ENCODE measurements at regions not wholly inside any gene's neighbourhood (a gene's known extent, or its start where the extent isn't known, plus 50 kb on each side); places are given as distances from the start of the nearest gene placed in this dataset.

DNA sequence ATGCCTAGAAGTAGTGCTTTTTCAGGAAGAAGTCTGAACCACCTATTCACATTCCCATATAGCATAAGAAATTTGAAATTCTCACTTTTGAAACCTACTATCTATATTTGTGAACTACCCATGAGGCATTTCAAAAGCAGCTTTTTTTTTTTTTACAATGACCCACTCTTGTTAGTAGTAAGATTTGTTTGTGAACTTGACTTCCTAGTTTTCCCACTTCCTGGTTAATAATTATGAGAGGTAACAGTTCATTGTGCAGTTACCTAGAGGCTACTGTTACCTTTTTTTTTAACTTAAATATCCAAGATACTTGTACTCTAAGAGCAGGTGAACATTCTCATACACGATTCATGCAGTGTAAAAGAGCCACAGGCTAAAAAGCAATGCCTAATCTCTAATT lies 371.7 kb upstream of the ADGRL2 start:
- DNase-seq: no peak

DNA sequence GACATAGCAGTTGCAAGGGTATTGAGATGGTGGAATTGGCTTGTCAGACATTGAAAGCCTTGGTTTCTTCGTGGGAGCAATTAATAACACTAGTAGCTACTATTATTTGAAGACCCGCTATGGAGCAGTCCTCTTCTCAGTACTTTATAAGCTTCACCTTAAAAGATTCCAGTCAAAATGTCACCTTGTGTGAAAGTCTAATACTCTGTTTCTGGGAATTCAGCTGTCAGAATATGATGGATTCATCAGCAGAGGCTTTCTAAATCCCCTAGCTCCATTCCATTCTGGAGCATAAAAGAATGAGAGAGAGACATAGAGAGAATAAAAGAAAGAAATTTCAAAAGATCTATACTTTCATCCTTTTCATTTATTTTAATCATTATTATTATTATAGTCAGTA lies 375.9 kb upstream of the ADGRL2 start:
- DNase-seq: no peak

DNA sequence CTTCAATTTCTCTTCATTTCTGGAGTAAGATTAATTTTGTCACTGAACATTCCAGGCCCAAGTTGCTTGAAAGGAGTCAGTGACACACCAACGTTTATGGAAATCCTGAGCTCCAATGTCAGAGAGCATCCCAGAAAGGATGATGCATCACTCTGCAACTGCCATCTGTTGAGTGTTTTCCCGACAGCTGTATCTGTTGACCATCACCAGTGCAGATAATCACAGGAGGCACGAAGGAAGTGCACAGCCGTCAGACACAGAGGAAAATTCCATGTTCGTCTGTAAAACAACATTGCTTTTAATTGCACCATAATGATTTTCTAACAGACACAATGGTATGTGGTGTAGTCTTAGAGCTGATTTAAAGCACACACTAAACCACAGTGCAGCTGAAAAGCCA lies 376.7 kb upstream of the ADGRL2 start:
- DNase-seq: no peak

DNA sequence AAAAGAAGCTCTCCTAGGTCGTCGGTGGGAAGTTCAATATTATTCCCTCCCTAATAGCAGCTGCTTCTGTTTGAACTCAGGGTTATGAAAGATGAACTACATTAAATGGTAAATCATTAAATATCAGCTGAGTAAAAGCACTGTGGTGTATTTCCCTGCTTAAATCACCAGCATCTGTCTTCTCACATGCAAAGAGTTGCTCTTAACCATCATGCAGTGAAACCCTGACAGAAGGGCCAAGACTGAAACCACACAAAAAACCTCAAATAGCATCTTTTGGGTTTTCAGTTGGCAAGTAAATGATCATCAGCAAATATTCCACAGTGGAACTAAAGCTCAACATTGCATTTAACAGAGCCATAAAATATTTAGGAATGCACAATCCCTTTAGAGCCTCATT lies 380.0 kb upstream of the ADGRL2 start:
- no peak for DNase-seq

DNA sequence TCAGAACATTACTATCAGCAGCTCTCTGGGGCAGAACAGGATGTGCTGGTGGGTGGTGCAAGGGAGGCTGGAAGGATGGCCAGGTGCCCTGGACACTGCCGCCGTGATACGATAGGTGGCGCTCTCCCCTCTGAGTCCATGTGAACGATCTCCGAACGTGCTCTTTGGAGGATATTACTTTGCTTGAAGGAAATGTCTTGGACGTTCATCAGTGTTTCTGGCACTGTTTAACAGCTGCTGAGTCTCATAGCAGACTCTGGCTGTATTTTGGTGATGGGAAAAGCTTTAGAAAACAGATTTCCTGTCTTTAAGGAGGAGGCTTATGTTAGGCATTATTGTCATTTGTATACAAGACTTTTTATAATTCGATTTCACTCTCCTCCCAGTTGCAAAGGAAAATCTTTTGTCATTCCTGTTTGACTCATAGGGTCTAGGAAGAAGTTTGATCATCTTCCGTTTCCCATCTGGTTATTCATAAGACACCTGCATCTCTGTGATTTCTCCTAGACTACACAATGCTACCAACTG lies 386.2 kb upstream of the ADGRL2 start:
- DNase-seq: no peak

DNA sequence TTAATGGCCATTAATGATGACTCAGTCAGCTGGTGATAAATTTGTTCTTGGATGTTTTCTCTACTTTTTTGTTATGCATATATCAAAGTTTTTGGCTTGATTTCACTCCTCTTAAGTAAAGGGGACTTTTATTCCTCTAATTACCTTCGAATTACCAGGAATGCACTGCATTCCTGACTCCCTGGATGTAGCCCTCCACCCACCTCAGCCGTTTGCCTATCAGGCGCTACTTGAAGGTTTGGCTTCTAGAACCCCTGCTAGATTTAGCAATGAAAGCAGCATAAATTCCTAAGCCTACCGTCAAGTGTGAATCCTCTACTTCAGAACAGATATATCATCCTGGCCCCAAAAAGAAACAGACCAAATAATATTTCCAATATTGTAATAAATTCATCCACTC lies 387.8 kb upstream of the ADGRL2 start:
- DNase-seq: no peak

DNA sequence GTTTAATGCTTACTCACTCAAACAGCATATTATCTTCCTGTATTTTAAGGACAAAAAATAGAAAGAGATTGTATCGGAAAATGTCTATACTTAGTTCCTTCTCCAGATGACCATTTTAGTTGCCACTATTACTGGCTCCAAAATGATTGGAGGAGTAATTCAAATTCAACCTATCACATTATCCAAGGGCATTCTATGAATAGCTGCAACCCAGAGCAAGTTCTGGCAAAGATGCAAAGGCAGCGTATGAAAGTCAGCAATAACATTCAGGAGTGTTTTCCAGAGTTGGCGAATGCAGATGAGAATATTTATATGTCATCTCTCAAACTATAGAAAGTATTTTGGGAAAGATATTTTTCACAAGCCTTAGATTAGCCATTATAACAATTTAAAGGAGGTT lies 389.8 kb upstream of the ADGRL2 start:
- DNase-seq: no peak

DNA sequence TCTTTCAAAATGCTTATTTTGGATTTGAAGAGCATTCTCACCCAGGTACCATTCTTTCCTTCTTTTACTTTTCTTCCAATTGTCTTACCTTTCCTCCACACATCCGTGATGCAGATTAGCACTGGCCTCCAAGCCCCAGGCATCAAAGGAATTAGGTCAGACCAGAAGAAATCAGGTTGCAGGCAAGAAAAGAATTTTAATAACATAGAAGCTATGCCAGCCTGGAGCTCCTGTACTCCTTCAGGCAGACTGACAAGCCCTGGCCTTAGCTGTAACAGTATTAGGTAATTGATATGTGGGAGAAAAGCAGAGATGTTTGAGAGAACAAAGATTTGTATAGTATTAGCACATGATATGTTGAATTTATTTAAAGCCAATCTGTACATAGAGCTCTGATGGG lies 390.4 kb upstream of the ADGRL2 start:
- DNase-seq: no peak

DNA sequence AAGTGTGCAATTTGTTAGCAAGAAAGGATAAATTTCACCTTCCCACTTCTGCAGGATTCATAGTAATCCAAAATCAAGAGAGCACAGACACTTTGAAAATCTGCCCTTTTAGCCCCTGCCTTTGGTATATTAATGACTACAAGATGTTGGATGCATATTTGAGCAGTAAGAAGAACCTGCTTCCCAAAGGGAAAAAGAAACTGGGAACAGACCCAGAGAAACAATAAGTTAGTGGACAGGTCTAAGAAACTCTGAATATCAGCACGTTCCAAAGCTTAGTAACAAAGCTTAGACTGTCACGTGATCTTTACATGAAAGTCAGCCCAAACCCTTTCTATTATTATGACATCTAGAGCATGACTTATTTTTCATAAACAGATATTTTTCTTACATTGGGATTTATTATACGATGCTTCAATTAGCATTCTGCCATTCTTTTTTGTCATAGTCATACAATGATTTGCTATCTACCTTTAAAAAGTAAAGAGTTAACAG lies 390.9 kb upstream of the ADGRL2 start:
- no peak for DNase-seq

DNA sequence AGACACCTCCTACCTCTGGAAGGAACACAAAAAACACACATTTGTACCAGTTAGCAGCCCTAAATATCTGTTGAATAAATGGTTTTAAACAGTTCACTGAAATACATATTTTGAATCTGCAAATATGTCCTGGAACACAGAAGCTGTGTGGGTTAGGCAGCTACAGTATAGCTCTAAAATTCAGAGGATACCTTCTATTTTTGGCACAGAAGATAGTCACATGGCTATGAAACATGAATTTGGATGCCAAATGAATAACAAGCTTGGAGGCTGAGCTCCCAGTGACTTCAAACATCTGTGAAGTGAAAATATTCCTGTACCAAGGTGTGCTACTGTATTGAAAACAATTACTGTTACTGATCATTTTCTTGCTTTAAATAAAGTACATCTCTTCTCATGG lies 391.5 kb upstream of the ADGRL2 start:
- no peak for DNase-seq

DNA sequence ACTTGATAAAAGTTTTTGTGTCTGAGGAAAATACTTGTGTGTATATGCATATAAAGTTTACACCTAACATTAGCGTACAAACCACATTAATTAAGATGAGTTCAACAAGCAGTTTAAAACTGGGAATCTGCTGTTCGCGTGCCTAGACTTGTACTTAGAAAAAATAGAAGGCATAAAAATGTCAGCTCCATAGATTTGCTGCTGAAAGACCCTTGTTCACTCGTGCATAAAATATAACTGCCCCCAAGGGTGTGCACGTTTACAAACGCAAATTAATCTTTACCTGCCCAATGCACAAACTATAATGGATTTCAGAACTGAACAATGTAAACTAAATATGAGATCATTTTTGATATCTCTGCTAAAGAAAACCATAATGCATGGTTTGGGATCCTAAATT lies 392.3 kb upstream of the ADGRL2 start:
- DNase-seq: no peak

DNA sequence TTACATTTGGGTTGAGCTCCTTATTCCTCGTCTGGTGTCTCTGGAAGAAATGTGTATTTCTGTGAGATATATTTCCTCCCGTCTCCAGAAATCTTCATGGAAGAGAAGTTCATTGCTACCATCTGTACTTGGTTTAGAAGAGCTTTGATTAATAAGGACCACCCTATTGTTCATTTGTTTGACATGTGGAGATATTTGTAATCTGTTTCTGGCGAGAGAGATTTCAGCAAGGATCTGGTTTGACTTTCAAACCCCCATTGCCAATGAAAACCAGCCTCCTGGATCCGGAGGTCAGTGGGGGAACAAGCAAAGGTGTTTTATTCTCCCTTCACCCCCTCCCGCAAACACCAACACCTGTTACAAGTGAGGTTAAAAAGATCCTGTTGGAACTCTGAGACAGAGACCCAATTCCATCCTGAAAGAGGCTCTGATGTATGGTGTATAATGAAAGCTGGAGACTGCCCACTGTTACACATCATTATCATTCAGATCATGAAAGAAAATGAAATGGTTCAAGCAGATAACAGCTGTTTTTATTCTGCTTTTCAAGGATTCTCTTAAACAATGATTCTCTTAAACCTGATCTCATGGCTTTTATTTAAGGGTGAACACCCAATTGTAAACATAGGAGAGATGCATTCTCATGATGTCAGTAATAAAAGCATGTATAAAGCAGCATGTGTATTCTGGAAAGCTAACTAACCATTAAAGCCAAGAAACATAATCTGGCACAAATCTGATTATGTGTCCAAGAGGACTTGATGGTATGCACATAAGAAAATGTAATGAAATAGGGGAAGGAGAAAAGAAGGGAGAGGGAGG lies 393.5 kb upstream of the ADGRL2 start:
- no peak for DNase-seq

DNA sequence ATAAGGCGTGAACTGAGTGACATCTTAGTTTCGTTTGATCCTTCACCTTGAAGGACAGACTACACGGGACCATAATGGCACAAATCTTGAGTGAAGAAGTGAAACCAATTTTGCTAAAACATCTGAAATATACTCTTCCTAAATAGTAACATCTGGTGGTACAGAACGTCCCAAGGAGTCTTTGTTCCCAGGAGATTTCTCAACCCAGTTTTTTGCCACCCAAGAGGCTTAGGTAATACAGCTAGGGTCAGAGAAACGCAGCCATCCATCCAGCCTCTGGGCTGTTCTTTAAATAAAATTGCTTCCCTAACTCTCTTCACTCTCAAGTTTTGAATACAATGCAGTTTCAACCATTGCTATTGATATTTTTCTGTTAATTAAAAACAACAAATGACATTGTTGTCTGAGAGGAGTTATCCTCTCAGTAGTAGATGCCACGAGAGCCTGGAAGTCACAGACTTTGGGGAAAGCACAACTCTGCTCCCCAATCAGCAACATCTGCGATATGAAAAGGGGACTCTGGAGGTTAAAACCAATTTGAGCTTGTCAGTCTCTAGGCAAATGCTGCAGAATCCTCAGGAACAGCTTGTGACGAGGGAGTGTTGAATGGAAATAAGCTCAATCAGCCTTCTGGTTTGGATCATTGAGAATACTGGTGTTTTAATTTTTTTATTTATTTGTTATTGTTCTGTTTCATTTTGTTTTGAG lies 394.3 kb upstream of the ADGRL2 start:
- DNase-seq: no peak

DNA sequence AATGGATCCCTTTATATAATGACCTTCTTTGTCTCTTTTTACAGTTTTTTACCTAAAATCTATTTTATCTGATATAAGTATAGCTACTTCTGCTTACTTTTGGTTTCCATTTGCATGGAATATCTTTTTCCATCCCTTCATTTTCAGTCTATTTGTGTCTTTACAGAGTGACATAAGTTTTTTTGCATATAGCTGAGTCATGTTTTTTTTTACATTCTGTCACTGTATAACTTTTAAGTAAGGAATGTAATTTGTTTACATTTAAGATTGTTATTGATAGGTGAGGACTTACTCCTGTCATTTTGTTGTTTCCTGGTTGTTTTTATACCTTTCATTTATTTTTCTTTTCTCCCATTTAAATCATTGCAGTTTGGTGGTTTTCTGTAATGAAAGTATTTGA lies 402.7 kb upstream of the ADGRL2 start:
- DNase-seq: no peak

DNA sequence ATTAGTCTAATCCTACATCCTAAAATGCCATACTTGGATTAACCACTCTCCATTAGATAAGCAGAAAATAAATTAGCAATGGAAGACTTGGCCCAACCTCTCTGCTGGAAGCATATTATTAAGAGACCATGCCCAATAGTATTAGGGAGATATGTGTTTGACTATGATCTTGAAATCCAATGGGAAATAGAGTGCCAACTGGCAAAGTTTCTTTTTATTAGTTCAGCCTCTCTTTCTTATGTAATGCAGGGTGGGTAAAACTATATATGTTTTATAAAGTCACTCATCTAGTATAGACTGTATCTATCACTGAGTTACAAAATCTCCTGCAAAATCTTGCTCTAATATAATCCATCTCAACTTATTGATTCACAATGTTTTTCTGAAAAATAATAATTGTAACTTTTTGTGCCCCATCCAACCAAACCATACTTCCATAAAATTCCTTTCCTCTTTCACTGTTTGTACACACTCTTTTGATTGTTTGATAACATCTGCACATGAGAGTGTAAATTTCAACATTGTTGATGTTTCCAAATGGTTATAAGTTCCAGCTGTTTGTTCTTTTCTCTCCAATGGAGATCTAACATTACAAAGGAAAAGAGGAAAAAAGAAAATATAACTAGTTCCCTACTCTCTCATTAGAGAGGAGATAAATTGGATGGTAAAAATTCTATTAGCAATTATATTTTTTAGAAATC lies 408.1 kb upstream of the ADGRL2 start:
- no peak for DNase-seq

DNA sequence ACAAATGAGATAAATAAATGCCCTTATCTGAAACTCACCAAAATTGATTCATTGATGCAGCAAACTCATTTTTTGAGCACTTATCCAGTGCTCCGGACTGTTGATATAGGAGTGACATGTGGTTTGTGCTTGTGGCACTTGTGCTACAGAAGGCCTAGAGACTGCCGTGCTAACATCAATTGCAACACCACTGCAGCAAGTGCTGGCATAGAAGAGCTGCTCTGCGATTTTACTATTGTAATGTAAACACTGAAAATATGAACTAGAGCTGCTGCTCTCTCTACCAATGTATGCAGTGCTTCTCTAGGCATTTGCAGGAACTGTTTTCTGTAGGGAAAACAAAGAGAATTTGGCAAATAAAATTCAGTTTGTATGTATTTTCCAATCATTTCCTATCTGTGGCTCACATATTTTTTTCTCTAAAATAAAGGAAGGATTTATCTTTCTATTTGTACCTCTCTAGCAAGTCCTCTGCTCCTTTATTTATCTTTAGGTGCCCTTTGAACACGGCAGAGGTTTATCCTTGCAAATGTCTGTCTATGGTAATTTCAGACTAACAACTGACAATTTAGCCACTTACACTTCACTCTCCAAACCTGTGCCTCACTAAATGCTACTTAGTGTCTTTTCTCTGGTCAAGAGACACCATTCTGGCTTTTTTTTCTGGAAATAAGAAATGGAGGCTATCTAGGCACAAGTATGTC lies 409.5 kb upstream of the ADGRL2 start:
- DNase-seq: no peak

DNA sequence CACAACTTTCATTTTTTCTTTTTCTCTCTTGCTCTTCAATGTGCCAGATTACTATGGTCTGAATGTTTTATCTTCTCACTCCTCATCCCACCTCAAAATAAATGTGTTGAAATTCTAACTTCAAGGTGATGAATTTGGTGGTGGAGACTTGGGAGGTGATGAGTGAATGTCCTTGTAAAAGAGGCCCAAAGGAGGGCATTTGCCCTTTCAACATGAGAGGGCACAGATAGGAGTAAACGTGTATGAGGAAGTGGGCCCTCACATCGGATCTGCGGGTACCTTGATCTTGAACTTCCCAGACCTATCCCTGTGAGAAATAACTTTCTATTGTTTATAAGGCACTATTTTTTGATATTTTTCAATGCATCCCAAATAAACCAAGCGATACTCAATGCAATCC lies 412.3 kb upstream of the ADGRL2 start:
- DNase-seq: no peak

DNA sequence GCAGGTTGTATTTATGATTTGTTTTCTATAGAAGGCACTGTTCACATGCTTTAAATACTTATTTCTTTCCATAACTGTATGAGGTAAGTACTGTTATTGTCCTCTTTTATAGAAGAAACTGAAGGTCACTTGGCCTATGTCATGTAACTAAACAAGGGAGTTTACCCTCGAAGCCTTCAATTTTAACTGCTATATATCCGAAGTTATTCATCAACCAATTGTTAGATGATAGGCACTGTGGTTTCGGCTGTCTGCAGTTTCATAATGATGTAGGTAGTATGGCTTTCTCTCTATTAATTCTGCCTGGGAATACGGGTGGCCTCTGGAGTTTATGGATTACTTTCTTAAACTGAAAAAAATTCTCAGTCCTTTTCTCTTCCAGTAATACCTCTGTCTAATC lies 413.3 kb upstream of the ADGRL2 start:
- no peak for DNase-seq

DNA sequence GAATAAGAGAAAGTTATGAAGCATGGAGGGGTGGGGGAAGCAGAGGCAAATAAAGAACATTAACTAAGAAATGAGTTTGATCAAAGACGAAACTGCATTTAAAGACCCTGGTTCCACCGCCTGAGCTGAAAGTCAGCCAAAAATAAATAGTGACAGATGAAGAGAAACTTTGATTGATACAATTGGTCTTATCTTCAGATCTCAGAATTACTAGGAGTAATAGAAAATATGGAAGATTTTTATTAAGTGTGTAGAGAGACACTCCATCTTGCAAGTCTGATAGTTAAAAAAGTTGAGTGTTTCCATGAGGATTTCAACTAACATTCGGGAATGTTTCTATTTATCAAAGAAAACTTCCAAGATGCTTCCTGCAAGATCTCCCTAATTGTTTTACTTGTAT lies 418.2 kb upstream of the ADGRL2 start:
- DNase-seq: no peak

DNA sequence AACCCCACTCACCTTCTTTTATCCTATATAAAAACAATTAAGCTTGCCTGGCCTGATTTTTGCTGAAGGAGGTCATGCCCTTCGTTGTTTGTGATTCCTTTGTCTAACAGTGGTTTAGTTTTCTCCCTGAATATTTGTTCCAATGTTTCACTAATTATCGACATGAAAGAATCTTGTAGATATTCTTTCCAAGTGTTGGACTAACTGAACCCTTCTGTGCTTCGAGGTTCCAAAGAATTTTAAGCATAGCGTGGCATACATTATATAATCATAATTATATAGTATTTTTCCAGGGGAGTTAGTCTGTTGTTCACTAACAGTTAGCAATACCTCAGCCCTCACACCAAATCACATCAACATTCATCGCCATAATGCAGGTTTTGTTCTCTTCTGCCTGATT lies 418.9 kb upstream of the ADGRL2 start:
- no peak for DNase-seq

DNA sequence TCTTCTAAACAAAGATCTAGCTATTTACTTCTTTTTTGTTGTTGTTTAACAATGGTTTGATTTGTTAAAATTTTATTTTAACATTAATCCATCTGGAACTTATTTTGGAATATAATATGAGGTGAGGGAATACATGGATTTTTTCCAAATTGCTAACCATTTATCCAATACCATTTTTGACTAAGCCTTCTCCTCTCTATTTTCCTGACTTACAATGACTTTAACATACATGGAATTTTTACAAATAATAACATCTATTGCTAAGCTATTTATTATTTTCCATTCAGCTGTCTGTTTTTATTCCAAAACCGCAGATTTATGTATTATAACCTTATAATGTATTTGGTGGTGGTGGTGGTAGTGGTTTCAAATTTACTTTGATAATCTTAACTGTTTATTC lies 420.3 kb upstream of the ADGRL2 start:
- no peak for DNase-seq

DNA sequence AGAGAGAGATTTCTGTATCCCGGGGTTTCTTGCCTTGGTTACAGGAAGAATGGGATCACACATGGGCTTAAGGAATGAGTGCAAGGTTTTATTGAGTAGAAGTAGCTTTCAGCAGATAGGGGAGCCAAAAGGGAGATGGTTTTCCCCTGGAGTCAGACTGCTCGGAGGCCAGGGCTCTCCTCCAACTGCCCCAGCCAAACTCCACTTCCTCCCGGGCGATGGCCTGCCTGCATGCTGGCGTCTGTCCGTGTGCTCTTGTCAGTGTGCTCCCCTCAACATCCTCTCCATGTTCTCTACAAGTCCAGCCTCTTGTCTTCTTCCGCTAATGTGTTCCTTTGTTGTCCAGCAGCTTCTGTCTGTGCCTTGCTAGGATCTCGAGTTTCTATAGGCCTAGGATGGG lies 421.3 kb upstream of the ADGRL2 start:
- DNase-seq: no peak

DNA sequence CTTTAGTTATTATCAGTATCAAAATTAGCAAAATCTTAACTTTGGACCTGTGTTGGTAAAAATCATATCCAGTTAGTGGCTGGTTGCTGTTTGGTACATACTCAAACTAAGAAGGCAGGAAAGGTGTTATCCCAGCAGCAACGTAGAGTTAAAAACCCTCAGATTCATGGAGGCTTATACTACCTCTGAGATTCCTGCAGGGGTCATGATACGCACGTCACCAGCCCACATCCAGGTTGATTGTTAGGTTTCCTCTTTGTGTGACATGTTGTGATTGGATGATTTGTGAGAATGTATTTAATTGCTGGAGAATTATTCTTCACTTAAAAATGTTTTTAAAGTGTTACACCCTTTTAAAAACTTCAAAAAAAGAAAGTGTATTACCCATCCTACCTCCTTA lies 423.3 kb upstream of the ADGRL2 start:
- DNase-seq: no peak
